ENCODE measurements at regions not wholly inside any gene's neighbourhood (a gene's known extent, or its start where the extent isn't known, plus 50 kb on each side); places are given as distances from the start of the nearest gene placed in this dataset.

GRCh38 chr12:95402096-95402495, 71.9 kb upstream of the METAP2 start (continued):
- TF ChIP-seq ZNF18 (tag by site-specific recombination; IDR thresholded peaks at IDR 0.05) (no peak), ZNF423 (tag by site-specific recombination; IDR thresholded peaks at IDR 0.05) (no peak)
- TF ChIP-seq, protein P1, sequence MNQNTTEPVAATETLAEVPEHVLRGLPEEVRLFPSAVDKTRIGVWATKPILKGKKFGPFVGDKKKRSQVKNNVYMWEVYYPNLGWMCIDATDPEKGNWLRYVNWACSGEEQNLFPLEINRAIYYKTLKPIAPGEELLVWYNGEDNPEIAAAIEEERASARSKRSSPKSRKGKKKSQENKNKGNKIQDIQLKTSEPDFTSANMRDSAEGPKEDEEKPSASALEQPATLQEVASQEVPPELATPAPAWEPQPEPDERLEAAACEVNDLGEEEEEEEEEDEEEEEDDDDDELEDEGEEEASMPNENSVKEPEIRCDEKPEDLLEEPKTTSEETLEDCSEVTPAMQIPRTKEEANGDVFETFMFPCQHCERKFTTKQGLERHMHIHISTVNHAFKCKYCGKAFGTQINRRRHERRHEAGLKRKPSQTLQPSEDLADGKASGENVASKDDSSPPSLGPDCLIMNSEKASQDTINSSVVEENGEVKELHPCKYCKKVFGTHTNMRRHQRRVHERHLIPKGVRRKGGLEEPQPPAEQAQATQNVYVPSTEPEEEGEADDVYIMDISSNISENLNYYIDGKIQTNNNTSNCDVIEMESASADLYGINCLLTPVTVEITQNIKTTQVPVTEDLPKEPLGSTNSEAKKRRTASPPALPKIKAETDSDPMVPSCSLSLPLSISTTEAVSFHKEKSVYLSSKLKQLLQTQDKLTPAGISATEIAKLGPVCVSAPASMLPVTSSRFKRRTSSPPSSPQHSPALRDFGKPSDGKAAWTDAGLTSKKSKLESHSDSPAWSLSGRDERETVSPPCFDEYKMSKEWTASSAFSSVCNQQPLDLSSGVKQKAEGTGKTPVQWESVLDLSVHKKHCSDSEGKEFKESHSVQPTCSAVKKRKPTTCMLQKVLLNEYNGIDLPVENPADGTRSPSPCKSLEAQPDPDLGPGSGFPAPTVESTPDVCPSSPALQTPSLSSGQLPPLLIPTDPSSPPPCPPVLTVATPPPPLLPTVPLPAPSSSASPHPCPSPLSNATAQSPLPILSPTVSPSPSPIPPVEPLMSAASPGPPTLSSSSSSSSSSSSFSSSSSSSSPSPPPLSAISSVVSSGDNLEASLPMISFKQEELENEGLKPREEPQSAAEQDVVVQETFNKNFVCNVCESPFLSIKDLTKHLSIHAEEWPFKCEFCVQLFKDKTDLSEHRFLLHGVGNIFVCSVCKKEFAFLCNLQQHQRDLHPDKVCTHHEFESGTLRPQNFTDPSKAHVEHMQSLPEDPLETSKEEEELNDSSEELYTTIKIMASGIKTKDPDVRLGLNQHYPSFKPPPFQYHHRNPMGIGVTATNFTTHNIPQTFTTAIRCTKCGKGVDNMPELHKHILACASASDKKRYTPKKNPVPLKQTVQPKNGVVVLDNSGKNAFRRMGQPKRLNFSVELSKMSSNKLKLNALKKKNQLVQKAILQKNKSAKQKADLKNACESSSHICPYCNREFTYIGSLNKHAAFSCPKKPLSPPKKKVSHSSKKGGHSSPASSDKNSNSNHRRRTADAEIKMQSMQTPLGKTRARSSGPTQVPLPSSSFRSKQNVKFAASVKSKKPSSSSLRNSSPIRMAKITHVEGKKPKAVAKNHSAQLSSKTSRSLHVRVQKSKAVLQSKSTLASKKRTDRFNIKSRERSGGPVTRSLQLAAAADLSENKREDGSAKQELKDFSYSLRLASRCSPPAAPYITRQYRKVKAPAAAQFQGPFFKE (tag by site-specific recombination; IDR thresholded peaks at IDR 0.05; ENCODE audit: borderline replicate concordance) = no peak

DNA sequence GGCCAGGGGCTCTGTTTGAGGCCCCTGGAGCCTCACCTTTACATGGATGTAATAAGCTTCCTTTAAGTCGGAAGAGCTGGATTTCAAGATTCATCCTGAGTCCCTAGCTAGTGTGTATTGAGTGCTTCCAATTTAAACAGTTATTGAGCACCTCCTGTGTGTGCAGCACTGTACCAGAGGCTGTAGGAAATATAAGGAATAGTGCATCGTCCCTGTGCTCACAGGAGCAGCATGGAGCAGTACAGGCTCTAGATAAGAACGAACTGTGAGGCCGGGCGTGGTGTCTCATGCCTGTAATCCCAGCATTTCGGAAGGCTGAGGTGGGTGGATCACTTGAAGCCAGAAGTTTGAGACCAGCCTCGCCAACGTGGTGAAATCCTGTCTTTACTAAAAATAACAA, 65.8 kb upstream of the METAP2 start:
- H3K9me3 ChIP-seq (ENCODE audit: control insufficient read depth, insufficient read depth, low read depth, low read length) = no peaks in the 10 kb centered on the region
- peaks cover 3% of the 10 kb centered on the region for H3K4me1 ChIP-seq (ENCODE audit: control insufficient read depth, insufficient read depth, low read length)
- TF ChIP-seq ZNF354C (tag by site-specific recombination; IDR thresholded peaks at IDR 0.05; ENCODE audit: borderline replicate concordance, low read depth) (no peak), ZNF394 (tag by site-specific recombination; IDR thresholded peaks at IDR 0.05; ENCODE audit: borderline replicate concordance) (no peak), ZNF10 (tag by site-specific recombination; IDR thresholded peaks at IDR 0.05) (no peak), ZNF133 (tag by site-specific recombination; IDR thresholded peaks at IDR 0.05) (no peak), ZNF548 (tag by site-specific recombination; IDR thresholded peaks at IDR 0.05) (no peak), ZNF37A (tag by site-specific recombination; IDR thresholded peaks at IDR 0.05) (no peak), ZNF121 (tag by site-specific recombination; IDR thresholded peaks at IDR 0.05) (no peak), ZNF654 (tag by site-specific recombination; IDR thresholded peaks at IDR 0.05; ENCODE audit: low read depth) (no peak), ZNF777 (tag by site-specific recombination; IDR thresholded peaks at IDR 0.05; ENCODE audit: borderline replicate concordance) (no peak), ZBTB11 (tag by site-specific recombination; conservative IDR thresholded peaks at IDR 0.05; ENCODE audit: low read depth) (no peak), ZNF513 (tag by site-specific recombination; IDR thresholded peaks at IDR 0.05) (no peak)
- CTCF ChIA-PET = interaction anchor here (0.6 kb wide), 1 partner anchor 14 kb away, joined by 3 read pairs; no protein-coding TSS in a partner anchor
- no peaks in the 10 kb centered on the region for H3K36me3 ChIP-seq (ENCODE audit: control insufficient read depth in 2 of 2, insufficient read depth in 1 of 2, low read length in 2 of 2)
- H3K27ac ChIP-seq (ENCODE audit: extremely low read depth, low read depth, low read length) = no peak overlapping the region
- H3K4me3 ChIP-seq (ENCODE audit: low read depth, low read length) = no peak overlapping the region
- POLR2A ChIA-PET = no interaction called here

All from HEK293 (cell line).